NB4 (cell line): ENCODE measurements at regions not wholly inside any gene's neighbourhood (a gene's known extent, or its start where the extent isn't known, plus 50 kb on each side); places are given as distances from the start of the nearest gene placed in this dataset.

Source experiments
- DNase-seq: peaks from one replicate; pipeline ENCODE4 v3.0.0; 2010; ENCODE audit warnings: low read depth
- H3K4me3 ChIP-seq: one replicate; pipeline ENCODE4 v1.5.1; 2011; ENCODE audit warnings: mild to moderate bottlenecking, low read depth, low read length, moderate library complexity
- CTCF ChIP-seq: IDR thresholded peaks from one replicate; pipeline ENCODE4 v1.5.1; 2012; ENCODE audit warnings: low read depth, low read length
- MAX ChIP-seq: IDR thresholded peaks from 2 replicates; pipeline ENCODE4 v1.6.1; 2011; ENCODE audit warnings: low read depth, low read length
- MYC ChIP-seq: IDR thresholded peaks from 2 replicates; pipeline ENCODE4 v1.6.1; 2011; ENCODE audit warnings: low read depth, low read length
- POLR2A ChIP-seq: IDR thresholded peaks from 2 replicates; pipeline ENCODE4 v1.6.1; 2011; ENCODE audit warnings: mild to moderate bottlenecking; ENCODE audit not compliant: insufficient read length; ENCODE audit errors: extremely low read depth

GRCh38 chr13:99061411-99061810 lies 83.5 kb upstream of the DOCK9 start:
- DNase-seq = no peak
- no peak for TF ChIP-seq CTCF
- no peak for TF ChIP-seq POLR2A
- TF ChIP-seq MYC = no peak
- no peak for TF ChIP-seq MAX
- no peak overlapping the region for H3K4me3 ChIP-seq

GRCh38 chr13:99062593-99062992 lies 84.7 kb upstream of the DOCK9 start:
- no peak overlapping the region for H3K4me3 ChIP-seq
- no peak for DNase-seq
- TF ChIP-seq MYC = no peak
- no peak for TF ChIP-seq MAX
- TF ChIP-seq POLR2A = no peak

GRCh38 chr13:99063178-99063577 lies 85.3 kb upstream of the DOCK9 start:
- no peak for DNase-seq
- TF ChIP-seq MAX (no peak), POLR2A (no peak), MYC (no peak), CTCF (no peak)
- H3K4me3 ChIP-seq = no peak overlapping the region

GRCh38 chr13:99063952-99064351 lies 86.1 kb upstream of the DOCK9 start:
- TF ChIP-seq MAX (no peak), POLR2A (no peak), CTCF (no peak), MYC (no peak)
- H3K4me3 ChIP-seq = no peak overlapping the region
- no peak for DNase-seq

- no peak overlapping the region for H3K4me3 ChIP-seq
- DNase-seq = no peak
- TF ChIP-seq MAX (no peak), MYC (no peak), CTCF (no peak), POLR2A (no peak)
Observed at GRCh38 chr13:99064624-99065234, 86.9 kb upstream of the DOCK9 start.

- no peak for DNase-seq
- H3K4me3 ChIP-seq = no peak overlapping the region
- TF ChIP-seq MAX = no peak
- TF ChIP-seq CTCF = no peak
- TF ChIP-seq POLR2A = no peak
- no peak for TF ChIP-seq MYC
Observed at GRCh38 chr13:99065235-99066015, 87.6 kb upstream of the DOCK9 start.
